HEK293T (cell line): ENCODE measurements at regions not wholly inside any gene's neighbourhood (a gene's known extent, or its start where the extent isn't known, plus 50 kb on each side); places are given as distances from the start of the nearest gene placed in this dataset.

ENCODE experiments used
- ARNT ChIP-seq: fragments of 450-650 bp; IDR thresholded peaks from 2 replicates; pipeline ENCODE4 v1.6.1; 2017; ENCODE audit warnings: mild to moderate bottlenecking
- BHLHE40 ChIP-seq: fragments of 450-650 bp; IDR thresholded peaks from 2 replicates; pipeline ENCODE4 v1.6.1; 2016; ENCODE audit warnings: mild to moderate bottlenecking, moderate library complexity, borderline replicate concordance
- CTBP1 ChIP-seq: fragments of 450-650 bp; IDR thresholded peaks from 2 replicates; pipeline ENCODE4 v1.6.1; 2016; ENCODE audit warnings: borderline replicate concordance
- ELF4 ChIP-seq: fragments of 450-650 bp; IDR thresholded peaks from 2 replicates; pipeline ENCODE4 v1.6.1; 2017; ENCODE audit warnings: antibody characterized with exemption
- HDGF ChIP-seq: fragments of 450-650 bp; IDR thresholded peaks from 2 replicates; pipeline ENCODE4 v1.6.1; 2017; ENCODE audit warnings: antibody characterized with exemption, borderline replicate concordance
- LEF1 ChIP-seq: fragments of 450-650 bp; IDR thresholded peaks from 2 replicates; pipeline ENCODE4 v1.6.1; 2017; ENCODE audit warnings: mild to moderate bottlenecking, borderline replicate concordance
- NFRKB ChIP-seq: fragments of 450-650 bp; IDR thresholded peaks from 2 replicates; pipeline ENCODE4 v1.6.1; 2016; ENCODE audit warnings: mild to moderate bottlenecking, moderate library complexity
- PKNOX1 ChIP-seq: fragments of 450-650 bp; IDR thresholded peaks from 2 replicates; pipeline ENCODE4 v1.6.1; 2016
- SP1 ChIP-seq: fragments of 450-650 bp; IDR thresholded peaks from 2 replicates; pipeline ENCODE4 v1.6.1; 2017
- SUZ12 ChIP-seq: fragments of 450-650 bp; IDR thresholded peaks from 2 replicates; pipeline ENCODE4 v1.6.1; 2016; ENCODE audit warnings: mild to moderate bottlenecking
- ZNF384 ChIP-seq: fragments of 450-650 bp; IDR thresholded peaks from 2 replicates; pipeline ENCODE4 v1.6.1; 2016

- TF ChIP-seq HDGF, result no peak
- no peak for TF ChIP-seq BHLHE40
- no peak for TF ChIP-seq ELF4
- TF ChIP-seq SP1, result no peak
- TF ChIP-seq PKNOX1, result no peak
- TF ChIP-seq ARNT, result no peak
- no peak for TF ChIP-seq SUZ12
- no peak for TF ChIP-seq LEF1
- TF ChIP-seq NFRKB, result no peak
- TF ChIP-seq ZNF384, result no peak
- no peak for TF ChIP-seq CTBP1
Measured at GRCh38 chr16:63945806-63946205, 1176.1 kb downstream of the CDH11 start.
